ENCODE measurements at regions not wholly inside any gene's neighbourhood (a gene's known extent, or its start where the extent isn't known, plus 50 kb on each side); places are given as distances from the start of the nearest gene placed in this dataset.

DNA sequence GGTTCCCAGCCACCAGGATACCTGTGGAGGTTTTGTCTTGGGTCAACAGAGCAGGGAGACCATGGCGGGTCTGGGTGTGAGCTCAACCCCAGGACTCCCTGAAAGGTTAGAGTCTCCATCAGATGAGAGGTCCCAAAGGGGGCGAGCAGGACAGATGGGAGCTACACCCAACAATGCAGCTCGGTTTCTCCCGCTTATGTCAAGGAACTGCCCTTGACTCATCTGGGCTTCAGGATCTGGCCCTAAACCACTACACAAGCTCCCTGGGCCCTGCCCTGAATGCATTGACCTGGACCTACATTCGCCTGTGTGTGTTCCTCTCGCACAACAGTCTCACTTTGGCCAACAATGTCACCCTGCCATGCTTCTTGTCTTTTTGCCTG lies 57.6 kb upstream of the SYNDIG1 start:
- Histone ChIP-seq H3K27ac (ENCODE audit: low read length) (no peak overlapping the region), H3K27me3 (ENCODE audit: low read length) (peaks cover 38% of the 10 kb centered on the region), H3K4me2 (ENCODE audit: low read length) (no peak overlapping the region), H4K20me1 (ENCODE audit: low read length) (no peaks in the 10 kb centered on the region), H3K9me2 (replicated peaks; ENCODE audit: low read length) (no peaks in the 10 kb centered on the region), H3K4me1 (ENCODE audit: insufficient read depth, low read length) (no peaks in the 10 kb centered on the region), H3K4me3 (ENCODE audit: low read length) (no peak overlapping the region), H3K9ac (ENCODE audit: low read length) (no peak overlapping the region), H2AFZ (ENCODE audit: low read length) (no peak overlapping the region), H3K9me3 (ENCODE audit: low read length) (peaks cover 24% of the 10 kb centered on the region), H3K79me2 (ENCODE audit: low read length) (no peaks in the 10 kb centered on the region), H3K36me3 (ENCODE audit: low read depth, low read length) (no peaks in the 10 kb centered on the region), H3F3A (ENCODE audit: low read length, unreplicated experiment) (no peaks in the 10 kb centered on the region)
- no TSS peak for BruUV-seq (replicated peaks)
- CTCF ChIA-PET = no interaction called here
- intact Hi-C loops (cut with micrococcal nuclease) = no loop called here
- POLR2A ChIA-PET (ENCODE audit: unreplicated experiment) = no interaction called here
- DNase-seq (no peak), ATAC-seq (no peak)
- TF ChIP-seq EZH2phosphoT487 (IDR thresholded peaks at IDR 0.05; ENCODE audit: borderline replicate concordance, low read length) (no peak), EZH2 (IDR thresholded peaks at IDR 0.05; ENCODE audit: low read length, unreplicated experiment) (no peak)
- TF ChIP-seq, protein P1, sequence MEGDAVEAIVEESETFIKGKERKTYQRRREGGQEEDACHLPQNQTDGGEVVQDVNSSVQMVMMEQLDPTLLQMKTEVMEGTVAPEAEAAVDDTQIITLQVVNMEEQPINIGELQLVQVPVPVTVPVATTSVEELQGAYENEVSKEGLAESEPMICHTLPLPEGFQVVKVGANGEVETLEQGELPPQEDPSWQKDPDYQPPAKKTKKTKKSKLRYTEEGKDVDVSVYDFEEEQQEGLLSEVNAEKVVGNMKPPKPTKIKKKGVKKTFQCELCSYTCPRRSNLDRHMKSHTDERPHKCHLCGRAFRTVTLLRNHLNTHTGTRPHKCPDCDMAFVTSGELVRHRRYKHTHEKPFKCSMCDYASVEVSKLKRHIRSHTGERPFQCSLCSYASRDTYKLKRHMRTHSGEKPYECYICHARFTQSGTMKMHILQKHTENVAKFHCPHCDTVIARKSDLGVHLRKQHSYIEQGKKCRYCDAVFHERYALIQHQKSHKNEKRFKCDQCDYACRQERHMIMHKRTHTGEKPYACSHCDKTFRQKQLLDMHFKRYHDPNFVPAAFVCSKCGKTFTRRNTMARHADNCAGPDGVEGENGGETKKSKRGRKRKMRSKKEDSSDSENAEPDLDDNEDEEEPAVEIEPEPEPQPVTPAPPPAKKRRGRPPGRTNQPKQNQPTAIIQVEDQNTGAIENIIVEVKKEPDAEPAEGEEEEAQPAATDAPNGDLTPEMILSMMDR (conservative IDR thresholded peaks at IDR 0.05; ENCODE audit: low read depth, low read length) = no peak

DNA sequence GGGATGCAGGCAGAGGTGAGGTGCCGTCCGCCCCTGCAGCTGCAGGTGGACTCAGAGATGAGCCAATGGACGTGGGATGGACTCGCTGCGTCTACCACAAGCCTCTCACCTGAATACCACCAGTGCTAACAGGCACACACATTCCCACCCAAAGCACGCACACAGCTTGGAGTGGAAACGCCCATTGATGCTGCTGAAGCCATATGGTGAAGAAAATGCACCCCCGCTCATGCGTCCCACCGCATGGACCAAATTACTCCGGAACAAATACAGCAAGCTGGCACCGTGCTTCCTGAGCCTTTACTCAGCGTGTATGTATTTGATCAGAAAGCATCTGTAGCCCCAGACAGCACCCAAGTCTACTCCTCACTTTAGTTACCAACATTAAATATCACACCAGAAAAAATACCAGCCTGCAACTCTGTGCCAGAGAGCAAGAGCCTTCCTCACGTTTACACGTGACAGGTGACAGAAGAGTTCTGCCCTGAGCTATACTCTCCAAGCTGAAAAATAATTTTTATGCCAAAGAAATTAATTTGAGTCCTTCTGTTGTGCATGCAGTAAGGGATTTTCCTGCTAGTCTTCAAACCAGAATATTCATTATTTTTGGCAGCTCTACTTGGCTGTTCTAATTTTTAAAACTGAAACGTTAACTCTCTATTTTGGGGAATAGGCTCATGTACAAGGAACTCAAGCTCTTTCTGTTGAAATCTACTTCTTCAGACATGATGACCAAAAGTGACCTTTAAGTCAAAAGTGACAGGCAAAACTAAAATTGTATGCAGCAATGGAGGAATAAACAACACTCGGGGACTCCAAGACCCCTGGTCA lies 58.2 kb upstream of the SYNDIG1 start:
- H3K9ac ChIP-seq (ENCODE audit: low read length) = no peak overlapping the region
- POLR2A ChIA-PET (ENCODE audit: unreplicated experiment) = no interaction called here
- no peaks in the 10 kb centered on the region for H3K9me2 ChIP-seq (replicated peaks; ENCODE audit: low read length)
- H3K36me3 ChIP-seq (ENCODE audit: low read depth, low read length) = no peaks in the 10 kb centered on the region
- DNase-seq = no peak
- H3K27ac ChIP-seq (ENCODE audit: low read length) = no peak overlapping the region
- no peak overlapping the region for H3K4me2 ChIP-seq (ENCODE audit: low read length)
- H4K20me1 ChIP-seq (ENCODE audit: low read length) = no peaks in the 10 kb centered on the region
- intact Hi-C loops (cut with micrococcal nuclease) = no loop called here
- no peaks in the 10 kb centered on the region for H3K79me2 ChIP-seq (ENCODE audit: low read length)
- CTCF ChIA-PET = no interaction called here
- H3K27me3 ChIP-seq (ENCODE audit: low read length) = peaks cover 32% of the 10 kb centered on the region
- BruUV-seq (replicated peaks) = no TSS peak
- TF ChIP-seq, protein P1 (conservative IDR thresholded peaks at IDR 0.05; ENCODE audit: low read depth, low read length) = no peak
- TF ChIP-seq EZH2phosphoT487 (IDR thresholded peaks at IDR 0.05; ENCODE audit: borderline replicate concordance, low read length) (no peak), EZH2 (IDR thresholded peaks at IDR 0.05; ENCODE audit: low read length, unreplicated experiment) (no peak)
- H3K9me3 ChIP-seq (ENCODE audit: low read length) = peaks cover 17% of the 10 kb centered on the region
- H3K4me1 ChIP-seq (ENCODE audit: insufficient read depth, low read length) = no peaks in the 10 kb centered on the region
- no peaks in the 10 kb centered on the region for H3F3A ChIP-seq (ENCODE audit: low read length, unreplicated experiment)
- H3K4me3 ChIP-seq (ENCODE audit: low read length) = no peak overlapping the region
- ATAC-seq = no peak
- H2AFZ ChIP-seq (ENCODE audit: low read length) = no peak overlapping the region

DNA sequence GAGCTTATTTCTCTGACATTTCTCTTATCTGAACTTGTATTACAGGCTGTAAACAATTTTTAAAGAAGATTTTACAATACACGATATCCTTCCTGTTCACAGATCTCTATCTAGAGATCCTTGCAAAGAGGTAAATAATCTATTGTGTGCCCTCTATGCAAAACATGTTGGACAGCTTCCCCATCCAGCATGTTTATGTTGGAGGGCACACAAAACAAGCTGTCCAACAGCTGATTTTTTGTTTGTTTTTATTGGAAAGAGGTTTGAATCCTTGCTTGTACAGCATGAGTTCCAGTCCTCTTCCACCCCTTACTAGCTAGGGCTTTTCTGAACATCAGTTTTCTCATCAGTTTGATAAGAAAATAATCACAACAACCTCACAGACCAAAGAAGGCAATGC lies 62.3 kb upstream of the SYNDIG1 start:
- TF ChIP-seq, protein P1 (conservative IDR thresholded peaks at IDR 0.05; ENCODE audit: low read depth, low read length) = no peak
- TF ChIP-seq EZH2phosphoT487 (IDR thresholded peaks at IDR 0.05; ENCODE audit: borderline replicate concordance, low read length) = no peak
- TF ChIP-seq EZH2 (IDR thresholded peaks at IDR 0.05; ENCODE audit: low read length, unreplicated experiment) = no peak
- no peak overlapping the region for H3K4me2 ChIP-seq (ENCODE audit: low read length)
- BruUV-seq (replicated peaks) = no TSS peak
- H3K9me2 ChIP-seq (replicated peaks; ENCODE audit: low read length) = no peaks in the 10 kb centered on the region
- no peak overlapping the region for H3K4me3 ChIP-seq (ENCODE audit: low read length)
- intact Hi-C loops (cut with micrococcal nuclease) = no loop called here
- H3K9ac ChIP-seq (ENCODE audit: low read length) = no peak overlapping the region
- H3K27ac ChIP-seq (ENCODE audit: low read length) = no peak overlapping the region
- DNase-seq (no peak), ATAC-seq (no peak)
- no peak overlapping the region for H2AFZ ChIP-seq (ENCODE audit: low read length)
- H3K9me3 ChIP-seq (ENCODE audit: low read length) = no peaks in the 10 kb centered on the region
- no peaks in the 10 kb centered on the region for H3K36me3 ChIP-seq (ENCODE audit: low read depth, low read length)
- H3K79me2 ChIP-seq (ENCODE audit: low read length) = no peaks in the 10 kb centered on the region
- ChIA-PET CTCF (interaction anchor here (0.7 kb wide), 1 partner anchor 1555 kb away, joined by 3 read pairs; no protein-coding TSS in a partner anchor), POLR2A (ENCODE audit: unreplicated experiment) (no interaction called here)
- H3K27me3 ChIP-seq (ENCODE audit: low read length) = peaks cover 28% of the 10 kb centered on the region
- H4K20me1 ChIP-seq (ENCODE audit: low read length) = no peaks in the 10 kb centered on the region
- no peaks in the 10 kb centered on the region for H3F3A ChIP-seq (ENCODE audit: low read length, unreplicated experiment)
- no peaks in the 10 kb centered on the region for H3K4me1 ChIP-seq (ENCODE audit: insufficient read depth, low read length)
